CD4-positive, alpha-beta T cell (primary cell): ENCODE measurements at regions not wholly inside any gene's neighbourhood (a gene's known extent, or its start where the extent isn't known, plus 50 kb on each side); places are given as distances from the start of the nearest gene placed in this dataset.

Experiments used
- ATAC-seq: fragments of 200-7000 bp; cut with Tn5 transposase; one replicate; pipeline ENCODE4 v1.10.0; 2022; ENCODE audit warnings: mild to moderate bottlenecking; ENCODE audit not compliant: poor library complexity
- CTCF ChIA-PET: fragments of 350-600 bp; sonication (Branson Sonifier 250); formaldehyde crosslinking; loops from one replicate; lab custom pipeline; 2021; ENCODE audit warnings: antibody characterized with exemption, inconsistent platforms; lab: Charles Lee
- POLR2A ChIA-PET: fragments of 350-600 bp; sonication (Branson Sonifier 250); formaldehyde crosslinking; loops from one replicate; lab custom pipeline; 2021; ENCODE audit warnings: antibody characterized with exemption, inconsistent platforms; lab: Charles Lee
- DNase-seq, 14 experiments: peaks; one replicate each; pipeline ENCODE4 v3.0.0-alpha.2; 2013 to 2020; ENCODE audit warnings: mixed read lengths in 2 of 14
- H3K27ac ChIP-seq, 2 donors: one replicate each; pipeline versions ENCODE4 v1.5.1 to v1.7.0; 2013; ENCODE audit warnings: low read length in 2 of 2, low read depth in 1 of 2, mild to moderate bottlenecking in 1 of 2
- H3K27me3 ChIP-seq, 2 experiments: 1 replicate in 1 of 2; 2 replicates in 1 of 2; pipeline versions ENCODE4 v1.6.1 to v1.7.0; 2013; ENCODE audit warnings: low read length in 2 of 2, control low read depth in 1 of 2, mild to moderate bottlenecking in 1 of 2, moderate library complexity in 1 of 2; ENCODE audit not compliant: insufficient read depth in 2 of 2, control insufficient read depth in 1 of 2
- H3K36me3 ChIP-seq: one replicate; pipeline ENCODE4 v1.6.1; 2013; ENCODE audit warnings: low read length, control low read depth; ENCODE audit not compliant: insufficient read depth
- H3K4me1 ChIP-seq: one replicate; pipeline ENCODE4 v1.6.1; 2013; ENCODE audit warnings: low read length, control low read depth; ENCODE audit not compliant: insufficient read depth
- H3K4me3 ChIP-seq: one replicate; pipeline ENCODE4 v1.5.1; 2013; ENCODE audit warnings: mild to moderate bottlenecking, low read length, moderate library complexity
- H3K9me3 ChIP-seq, 2 experiments: 1 replicate in 1 of 2; 2 replicates in 1 of 2; pipeline versions ENCODE4 v1.6.1 to v1.7.0; 2013; ENCODE audit warnings: low read length in 2 of 2, mild to moderate bottlenecking in 2 of 2, control low read depth in 1 of 2, moderate library complexity in 1 of 2; ENCODE audit not compliant: control insufficient read depth in 1 of 2, insufficient read depth in 1 of 2
- H3K27ac Mint-ChIP-seq: one replicate; pipeline ENCODE4 v1.8.0; 2020; ENCODE audit warnings: mixed read lengths
- H3K27me3 Mint-ChIP-seq: one replicate; pipeline ENCODE4 v1.8.0; 2021; ENCODE audit warnings: mixed read lengths
- H3K36me3 Mint-ChIP-seq: one replicate; pipeline ENCODE4 v1.8.0; 2021; ENCODE audit warnings: low read depth, mixed read lengths
- H3K4me1 Mint-ChIP-seq: one replicate; pipeline ENCODE4 v1.8.0; 2021; ENCODE audit warnings: low read depth, mixed read lengths
- H3K4me3 Mint-ChIP-seq: one replicate; pipeline ENCODE4 v1.8.0; 2020; ENCODE audit warnings: mild to moderate bottlenecking, mixed read lengths
- H3K9me3 Mint-ChIP-seq: one replicate; pipeline ENCODE4 v1.8.0; 2020; ENCODE audit warnings: mixed read lengths
- CTCF ChIP-seq: fragments of 200-600 bp; IDR thresholded peaks from one replicate; pipeline ENCODE4 v1.8.0; 2022; ENCODE audit warnings: antibody characterized with exemption, mild to moderate bottlenecking
- intact Hi-C, 2 experiments: fragments of 100-400 bp; cut with DNase I in 1 of 2; cut with micrococcal nuclease in 1 of 2; formaldehyde crosslinking; loops; one replicate each; pipeline versions ENCODE4 v1.15.1 to v1.9.0; 2023 to 2025; cut with DNase I, micrococcal nuclease

- Histone ChIP-seq H3K36me3 (no peaks in the 10 kb centered on the region), H3K27ac (no peak overlapping the region), H3K4me1 (no peaks in the 10 kb centered on the region), H3K27me3 (no peaks in the 10 kb centered on the region), H3K4me3 (no peak overlapping the region), H3K9me3 (peaks cover 0 to 10% of the 10 kb centered on the region in 2 experiments)
- ATAC-seq (no peak), DNase-seq (no peak)
- H3K27me3 Mint-ChIP-seq = no peaks in the 10 kb centered on the region
- H3K27ac Mint-ChIP-seq = no peak overlapping the region
- no peaks in the 10 kb centered on the region for H3K36me3 Mint-ChIP-seq
- no peak for TF ChIP-seq CTCF
- intact Hi-C loops = no loop called here
- CTCF ChIA-PET = no interaction called here
- POLR2A ChIA-PET = no interaction called here
- peaks cover 7% of the 10 kb centered on the region for H3K9me3 Mint-ChIP-seq
- no peak overlapping the region for H3K4me3 Mint-ChIP-seq
- H3K4me1 Mint-ChIP-seq = no peaks in the 10 kb centered on the region
Observed at GRCh38 chr3:80285388-80285787, 517.6 kb upstream of the ROBO1 start.

- H3K9me3 ChIP-seq = peaks cover 0 to 10% of the 10 kb centered on the region in 2 experiments
- H3K4me3 Mint-ChIP-seq = no peak overlapping the region
- H3K36me3 ChIP-seq = no peaks in the 10 kb centered on the region
- H3K4me1 Mint-ChIP-seq = no peaks in the 10 kb centered on the region
- intact Hi-C loops = no loop called here
- ATAC-seq = no peak
- H3K27ac ChIP-seq = no peak overlapping the region
- H3K4me3 ChIP-seq = no peak overlapping the region
- ChIA-PET POLR2A (no interaction called here), CTCF (no interaction called here)
- peaks cover 7% of the 10 kb centered on the region for H3K9me3 Mint-ChIP-seq
- H3K4me1 ChIP-seq = no peaks in the 10 kb centered on the region
- H3K27me3 ChIP-seq = no peaks in the 10 kb centered on the region
- H3K36me3 Mint-ChIP-seq = no peaks in the 10 kb centered on the region
- TF ChIP-seq CTCF = no peak
- H3K27me3 Mint-ChIP-seq = no peaks in the 10 kb centered on the region
- no peak for DNase-seq
- H3K27ac Mint-ChIP-seq = no peak overlapping the region
Observed at GRCh38 chr3:80283783-80284182, 516.0 kb upstream of the ROBO1 start.

- no peaks in the 10 kb centered on the region for H3K9me3 ChIP-seq
- ChIA-PET CTCF (no interaction called here), POLR2A (no interaction called here)
- Mint-ChIP-seq H3K4me3 (no peak overlapping the region), H3K27me3 (no peaks in the 10 kb centered on the region), H3K9me3 (peaks cover 18% of the 10 kb centered on the region), H3K27ac (no peak overlapping the region), H3K36me3 (no peaks in the 10 kb centered on the region), H3K4me1 (no peaks in the 10 kb centered on the region)
- H3K27me3 ChIP-seq = no peaks in the 10 kb centered on the region
- no peak for DNase-seq
- TF ChIP-seq CTCF = no peak
- no peaks in the 10 kb centered on the region for H3K4me1 ChIP-seq
- intact Hi-C loops = no loop called here
- H3K27ac ChIP-seq = no peak overlapping the region
- H3K36me3 ChIP-seq = no peaks in the 10 kb centered on the region
- H3K4me3 ChIP-seq = no peak overlapping the region
- ATAC-seq = no peak
Observed at GRCh38 chr3:80278056-80278455, 510.3 kb upstream of the ROBO1 start.
